Keratinocyte (primary cell): ENCODE measurements at regions not wholly inside any gene's neighbourhood (a gene's known extent, or its start where the extent isn't known, plus 50 kb on each side); places are given as distances from the start of the nearest gene placed in this dataset.

Experiments used
- DNase-seq: peaks from one replicate; pipeline ENCODE4 v3.0.0-alpha.2; 2011; ENCODE audit warnings: low read depth, missing footprints, low spot score
- FAIRE-seq: peaks from 2 replicates; lab custom pipeline; 2011; peaks lifted over from hg19 to GRCh38; lab: Jason Lieb, UNC
- H2AFZ ChIP-seq: 2 replicates; pipeline ENCODE4 v1.6.0; 2012; ENCODE audit warnings: low read length, control low read depth, inconsistent platforms; ENCODE audit not compliant: control insufficient read depth
- H3K27ac ChIP-seq: 2 replicates; pipeline ENCODE4 v1.5.1; 2011; ENCODE audit warnings: low read length; ENCODE audit not compliant: control insufficient read depth, insufficient read depth
- H3K27me3 ChIP-seq: 3 replicates; pipeline ENCODE4 v1.6.0; 2011; ENCODE audit warnings: low read length; ENCODE audit not compliant: control insufficient read depth, insufficient read depth; ENCODE audit errors: extremely low read depth
- H3K36me3 ChIP-seq, 2 experiments: 2 replicates in 1 of 2; 3 replicates in 1 of 2; pipeline ENCODE4 v1.5.1; 2011; ENCODE audit warnings: low read length in 2 of 2, mild to moderate bottlenecking in 1 of 2; ENCODE audit not compliant: control insufficient read depth in 2 of 2, insufficient read depth in 2 of 2; ENCODE audit errors: extremely low read depth in 1 of 2
- H3K4me1 ChIP-seq: 3 replicates; pipeline ENCODE4 v1.5.1; 2011; ENCODE audit warnings: low read length; ENCODE audit not compliant: control insufficient read depth, insufficient read depth; ENCODE audit errors: extremely low read depth
- H3K4me2 ChIP-seq: 3 replicates; pipeline ENCODE4 v1.6.0; 2011; ENCODE audit warnings: low read depth, low read length; ENCODE audit not compliant: control insufficient read depth, insufficient read depth; ENCODE audit errors: extremely low read depth
- H3K4me3 ChIP-seq, 3 experiments: fragments of 200-600 bp in 1 of 3; sonication (generic) in 1 of 3; 2 replicates in 2 of 3; 3 replicates in 1 of 3; pipeline ENCODE4 v1.5.1; 2011 to 2016; ENCODE audit warnings: low read length in 3 of 3, mild to moderate bottlenecking in 3 of 3, control low read depth in 2 of 3, inconsistent platforms in 1 of 3, low read depth in 1 of 3, mixed read lengths in 1 of 3, mixed run types in 1 of 3, moderate library complexity in 1 of 3; ENCODE audit not compliant: control insufficient read depth in 2 of 3, insufficient read depth in 2 of 3; ENCODE audit errors: extremely low read depth in 1 of 3
- H3K79me2 ChIP-seq: 2 replicates; pipeline ENCODE4 v1.6.0; 2012; ENCODE audit warnings: low read length; ENCODE audit not compliant: control insufficient read depth, insufficient read depth
- H3K9ac ChIP-seq: 3 replicates; pipeline ENCODE4 v1.6.0; 2011; ENCODE audit warnings: low read length; ENCODE audit not compliant: control insufficient read depth, insufficient read depth; ENCODE audit errors: extremely low read depth
- H3K9me1 ChIP-seq: 3 replicates; pipeline ENCODE4 v1.6.0; 2011; ENCODE audit warnings: low read length; ENCODE audit not compliant: control insufficient read depth, insufficient read depth; ENCODE audit errors: extremely low read depth
- H3K9me3 ChIP-seq: 2 replicates; pipeline ENCODE4 v1.5.1; 2012; ENCODE audit warnings: low read depth, low read length; ENCODE audit not compliant: control insufficient read depth
- H4K20me1 ChIP-seq: 3 replicates; pipeline ENCODE4 v1.6.0; 2011; ENCODE audit warnings: low read length; ENCODE audit not compliant: control insufficient read depth, insufficient read depth; ENCODE audit errors: extremely low read depth
- EZH2 ChIP-seq: IDR thresholded peaks from one replicate; pipeline ENCODE4 v1.6.1; 2012; ENCODE audit warnings: inconsistent platforms, mild to moderate bottlenecking, low read length, moderate library complexity
- dilution Hi-C: fragments of 300-500 bp; cut with MboI; formaldehyde crosslinking; loops from one replicate; pipeline ENCODE4 v1.7.0; 2020; ENCODE audit warnings: low sequenced_read_pairs; ENCODE audit not compliant: extremely low pct_ligation_motif_present
- TF ChIP-seq, protein P1 (sequence below), 3 experiments: IDR thresholded peaks in 1 of 3; conservative IDR thresholded peaks in 1 of 3; optimal IDR thresholded peaks in 1 of 3; 2 replicates in 2 of 3; 3 replicates in 1 of 3; pipeline versions ENCODE3 to v1.5.1; 2011; ENCODE audit warnings: low read length in 3 of 3, mild to moderate bottlenecking in 3 of 3, moderate library complexity in 2 of 3, control low read depth in 1 of 3, inconsistent platforms in 1 of 3; ENCODE audit not compliant: insufficient read depth in 2 of 3; ENCODE audit errors: extremely low read depth in 1 of 3

DNA sequence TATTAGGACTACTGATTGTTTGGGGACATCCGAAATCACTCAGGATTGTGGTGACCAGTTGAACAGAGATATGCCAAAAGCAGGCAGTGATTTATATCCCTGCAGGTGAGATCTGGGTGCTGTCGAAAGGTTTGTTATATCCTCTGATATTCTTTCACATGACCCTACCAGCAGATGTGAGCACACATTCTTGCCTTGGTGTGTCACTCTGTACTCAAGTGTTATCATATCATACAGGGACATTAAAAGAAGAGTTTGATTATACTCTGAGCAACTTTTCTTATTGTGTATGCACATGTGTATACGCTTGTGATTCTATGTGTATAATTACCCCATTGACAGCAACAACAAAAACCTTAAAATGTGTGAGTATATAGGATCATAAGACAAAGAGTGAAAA is 381.2 kb upstream of the IGFBP7 start:
- no peak for TF ChIP-seq EZH2
- TF ChIP-seq, protein P1, sequence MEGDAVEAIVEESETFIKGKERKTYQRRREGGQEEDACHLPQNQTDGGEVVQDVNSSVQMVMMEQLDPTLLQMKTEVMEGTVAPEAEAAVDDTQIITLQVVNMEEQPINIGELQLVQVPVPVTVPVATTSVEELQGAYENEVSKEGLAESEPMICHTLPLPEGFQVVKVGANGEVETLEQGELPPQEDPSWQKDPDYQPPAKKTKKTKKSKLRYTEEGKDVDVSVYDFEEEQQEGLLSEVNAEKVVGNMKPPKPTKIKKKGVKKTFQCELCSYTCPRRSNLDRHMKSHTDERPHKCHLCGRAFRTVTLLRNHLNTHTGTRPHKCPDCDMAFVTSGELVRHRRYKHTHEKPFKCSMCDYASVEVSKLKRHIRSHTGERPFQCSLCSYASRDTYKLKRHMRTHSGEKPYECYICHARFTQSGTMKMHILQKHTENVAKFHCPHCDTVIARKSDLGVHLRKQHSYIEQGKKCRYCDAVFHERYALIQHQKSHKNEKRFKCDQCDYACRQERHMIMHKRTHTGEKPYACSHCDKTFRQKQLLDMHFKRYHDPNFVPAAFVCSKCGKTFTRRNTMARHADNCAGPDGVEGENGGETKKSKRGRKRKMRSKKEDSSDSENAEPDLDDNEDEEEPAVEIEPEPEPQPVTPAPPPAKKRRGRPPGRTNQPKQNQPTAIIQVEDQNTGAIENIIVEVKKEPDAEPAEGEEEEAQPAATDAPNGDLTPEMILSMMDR (optimal IDR thresholded peaks at IDR 0.05 in 1 of 3, IDR thresholded peaks at IDR 0.05 in 1 of 3, conservative IDR thresholded peaks at IDR 0.05 in 1 of 3; ENCODE audit: extremely low read depth in 1 of 3, insufficient read depth in 2 of 3, low read length in 3 of 3): no peak
- Histone ChIP-seq H3K9me1 (no peaks in the 10 kb centered on the region), H3K4me3 (no peak overlapping the region), H2AFZ (no peak overlapping the region), H3K27me3 (no peaks in the 10 kb centered on the region), H3K79me2 (no peaks in the 10 kb centered on the region), H3K4me2 (no peak overlapping the region), H3K4me1 (no peaks in the 10 kb centered on the region), H4K20me1 (no peaks in the 10 kb centered on the region), H3K36me3 (no peaks in the 10 kb centered on the region), H3K27ac (no peak overlapping the region), H3K9me3 (no peaks in the 10 kb centered on the region), H3K9ac (no peak overlapping the region)
- no peak for DNase-seq
- FAIRE-seq: no peak
- dilution Hi-C loops: no loop called here

DNA sequence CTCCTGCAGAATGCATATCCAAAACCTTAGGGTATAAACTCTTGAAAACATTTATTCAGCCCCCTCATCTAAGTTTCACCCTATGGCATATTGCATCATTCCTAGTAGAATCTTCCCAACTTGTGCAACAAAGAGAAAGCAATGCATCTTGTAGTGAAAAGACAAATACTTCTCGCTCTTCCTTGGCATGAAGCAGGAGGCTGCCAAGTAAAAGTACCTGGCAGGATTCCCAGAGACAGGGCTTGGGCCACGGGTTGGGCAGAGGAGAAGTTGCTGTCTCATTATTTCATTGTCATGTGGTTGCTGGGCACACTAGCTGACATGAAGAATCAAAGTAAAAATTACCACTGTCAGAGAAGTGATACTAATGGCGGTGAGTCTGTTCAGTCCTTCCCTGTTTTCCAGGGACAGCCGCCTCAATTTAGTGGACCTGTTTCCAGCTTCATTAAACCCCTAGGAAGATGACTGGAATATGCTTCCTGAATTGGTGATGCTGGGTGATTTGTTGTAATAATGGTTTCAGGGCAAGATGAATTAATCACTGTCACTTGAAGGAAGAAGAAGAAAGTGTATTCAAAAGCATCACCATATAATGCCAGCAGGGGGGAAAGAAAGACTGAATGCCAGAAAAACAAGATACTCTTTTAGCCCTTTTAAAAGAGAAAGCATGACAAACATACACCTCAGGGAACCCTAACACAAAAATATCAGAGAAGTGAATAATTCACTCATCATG is 380.5 kb upstream of the IGFBP7 start:
- H3K27ac ChIP-seq: no peak overlapping the region

More for the DNA sequence above, 380.5 kb upstream of the IGFBP7 start:
- Histone ChIP-seq H3K9me1 (no peaks in the 10 kb centered on the region), H3K36me3 (no peaks in the 10 kb centered on the region), H3K4me3 (no peak overlapping the region), H3K9me3 (no peaks in the 10 kb centered on the region), H3K4me1 (no peaks in the 10 kb centered on the region), H3K27me3 (no peaks in the 10 kb centered on the region), H3K79me2 (no peaks in the 10 kb centered on the region), H2AFZ (no peak overlapping the region), H4K20me1 (no peaks in the 10 kb centered on the region), H3K4me2 (no peak overlapping the region), H3K9ac (no peak overlapping the region)
- DNase-seq (no peak), FAIRE-seq (no peak)
- no peak for TF ChIP-seq EZH2
- TF ChIP-seq, protein P1 (optimal IDR thresholded peaks at IDR 0.05 in 1 of 3, IDR thresholded peaks at IDR 0.05 in 1 of 3, conservative IDR thresholded peaks at IDR 0.05 in 1 of 3; ENCODE audit: extremely low read depth in 1 of 3, insufficient read depth in 2 of 3, low read length in 3 of 3): no peak
- dilution Hi-C loops: no loop called here
